ENCODE measurements at regions not wholly inside any gene's neighbourhood (a gene's known extent, or its start where the extent isn't known, plus 50 kb on each side); places are given as distances from the start of the nearest gene placed in this dataset.
"Not testable (repeated sequence)": the region's sequence is repeated elsewhere in the genome, so short reads cannot be mapped to it uniquely, and the experiment has no call there.

- DNase-seq (ENCODE audit: low read depth) = no peak
Observed at GRCh38 chr2:58428096-58429013, 187.2 kb upstream of the FANCL start.

- no peak for DNase-seq (ENCODE audit: low read depth)
Observed at GRCh38 chr2:58427572-58428095, 186.5 kb upstream of the FANCL start.

- DNase-seq (ENCODE audit: low read depth) = no peak
Observed at GRCh38 chr2:58425368-58425767, 184.2 kb upstream of the FANCL start.

GRCh38 chr2:58419983-58420382 is 178.9 kb upstream of the FANCL start:
- no peak for DNase-seq (ENCODE audit: low read depth)

GRCh38 chr2:58416696-58417095 is 175.6 kb upstream of the FANCL start:
- DNase-seq (ENCODE audit: low read depth) = no peak

- DNase-seq (ENCODE audit: low read depth) = no peak
Observed at GRCh38 chr2:58414506-58414905, 173.4 kb upstream of the FANCL start.

- DNase-seq (ENCODE audit: low read depth) = no peak
Observed at GRCh38 chr2:58410549-58410948, 169.4 kb upstream of the FANCL start.

- no peak for DNase-seq (ENCODE audit: low read depth)
Observed at GRCh38 chr2:58407487-58407886, 166.4 kb upstream of the FANCL start.

GRCh38 chr2:58405341-58405740 is 164.2 kb upstream of the FANCL start:
- DNase-seq (ENCODE audit: low read depth) = no peak

- no peak for DNase-seq (ENCODE audit: low read depth)
Observed at GRCh38 chr2:58401936-58402335, 160.8 kb upstream of the FANCL start.

- no peak for DNase-seq (ENCODE audit: low read depth)
Observed at GRCh38 chr2:58398406-58398805, 157.3 kb upstream of the FANCL start.

- DNase-seq (ENCODE audit: low read depth) = no peak
Observed at GRCh38 chr2:58387701-58388100, 146.6 kb upstream of the FANCL start.

GRCh38 chr2:58386904-58387303 is 145.8 kb upstream of the FANCL start:
- not testable (repeated sequence) for DNase-seq (ENCODE audit: low read depth)

GRCh38 chr2:58378152-58378551 is 137.0 kb upstream of the FANCL start:
- no peak for DNase-seq (ENCODE audit: low read depth)

- DNase-seq (ENCODE audit: low read depth) = no peak
Observed at GRCh38 chr2:58377181-58377580, 136.1 kb upstream of the FANCL start.

- no peak for DNase-seq (ENCODE audit: low read depth)
Observed at GRCh38 chr2:58376592-58376991, 135.5 kb upstream of the FANCL start.

- DNase-seq (ENCODE audit: low read depth) = no peak
Observed at GRCh38 chr2:58369594-58369993, 128.5 kb upstream of the FANCL start.

GRCh38 chr2:58364098-58364497 is 123.0 kb upstream of the FANCL start:
- DNase-seq (ENCODE audit: low read depth) = no peak

GRCh38 chr2:58358026-58358425 is 116.9 kb upstream of the FANCL start:
- no peak for DNase-seq (ENCODE audit: low read depth)

- DNase-seq (ENCODE audit: low read depth) = no peak
Observed at GRCh38 chr2:58357521-58357920, 116.4 kb upstream of the FANCL start.

GRCh38 chr2:58354230-58354629 is 113.1 kb upstream of the FANCL start:
- no peak for DNase-seq (ENCODE audit: low read depth)

GRCh38 chr2:58350484-58350883 is 109.4 kb upstream of the FANCL start:
- no peak for DNase-seq (ENCODE audit: low read depth)

GRCh38 chr2:58347810-58348209 is 106.7 kb upstream of the FANCL start:
- DNase-seq (ENCODE audit: low read depth) = no peak

- DNase-seq (ENCODE audit: low read depth) = no peak
Observed at GRCh38 chr2:58341047-58341446, 99.9 kb upstream of the FANCL start.

All from GM04504 (cell line).